GM12878 (cell line): ENCODE measurements at regions not wholly inside any gene's neighbourhood (a gene's known extent, or its start where the extent isn't known, plus 50 kb on each side); places are given as distances from the start of the nearest gene placed in this dataset.

Experiments used
- BCLAF1 ChIP-seq: fragments of 450-650 bp; IDR thresholded peaks from 2 replicates; pipeline ENCODE4 v1.6.1; 2017; ENCODE audit warnings: antibody characterized with exemption, mild to moderate bottlenecking, moderate library complexity
- CTCF ChIP-seq, 3 experiments: IDR thresholded peaks in 2 of 3; conservative IDR thresholded peaks in 1 of 3; 2 replicates each; pipeline ENCODE4 v1.5.1; 2011; ENCODE audit warnings: low read depth in 3 of 3, low read length in 3 of 3, mild to moderate bottlenecking in 3 of 3, control low read depth in 2 of 3, moderate library complexity in 2 of 3, inconsistent platforms in 1 of 3, mixed read lengths in 1 of 3; ENCODE audit not compliant: control insufficient read depth in 2 of 3, insufficient read depth in 1 of 3; ENCODE audit errors: extremely low read depth in 1 of 3
- ETV6 ChIP-seq, 2 experiments: fragments of 450-650 bp in 1 of 2; IDR thresholded peaks in 1 of 2; conservative IDR thresholded peaks in 1 of 2; 2 replicates each; pipeline ENCODE4 v1.6.1; 2014; ENCODE audit warnings: antibody characterized with exemption in 1 of 2, borderline replicate concordance in 1 of 2, low read depth in 1 of 2, mild to moderate bottlenecking in 1 of 2, moderate library complexity in 1 of 2
- JUNB ChIP-seq: IDR thresholded peaks from 2 replicates; pipeline ENCODE4 v1.6.1; 2016; ENCODE audit warnings: antibody characterized with exemption, mild to moderate bottlenecking
- POLR2A ChIP-seq: IDR thresholded peaks from 2 replicates; pipeline ENCODE4 v1.6.1; 2011; ENCODE audit warnings: low read depth, mild to moderate bottlenecking, low read length
- RAD21 ChIP-seq: IDR thresholded peaks from 2 replicates; pipeline ENCODE4 v1.6.1; 2011; ENCODE audit warnings: mild to moderate bottlenecking, low read depth, low read length, moderate library complexity; ENCODE audit not compliant: insufficient read depth
- RCOR1 ChIP-seq: conservative IDR thresholded peaks from 2 replicates; pipeline ENCODE4 v1.6.1; 2012; ENCODE audit warnings: low read depth, low read length, improper control_type of control experiment
- REST ChIP-seq: IDR thresholded peaks from 2 replicates; pipeline ENCODE4 v1.6.1; 2012; ENCODE audit warnings: mild to moderate bottlenecking, low read depth, low read length
- SMC3 ChIP-seq: IDR thresholded peaks from 2 replicates; pipeline ENCODE4 v1.6.1; 2011; ENCODE audit warnings: low read length, improper control_type of control experiment, borderline replicate concordance
- SRF ChIP-seq, 2 experiments: IDR thresholded peaks; 2 replicates each; pipeline ENCODE4 v1.6.1; 2011; ENCODE audit warnings: low read depth in 2 of 2, low read length in 2 of 2, mild to moderate bottlenecking in 1 of 2, moderate library complexity in 1 of 2
- YY1 ChIP-seq: IDR thresholded peaks from 2 replicates; pipeline ENCODE4 v1.6.1; 2011; ENCODE audit warnings: low read depth, mild to moderate bottlenecking, low read length

- TF ChIP-seq RCOR1 (no peak), RAD21 (no peak), CTCF (IDR thresholded peaks at IDR 0.05 in 2 of 3, conservative IDR thresholded peaks at IDR 0.05 in 1 of 3; ENCODE audit: control insufficient read depth in 2 of 3, extremely low read depth in 1 of 3, insufficient read depth in 1 of 3, low read depth in 3 of 3, low read length in 3 of 3) (no peak), REST (no peak), POLR2A (no peak), JUNB (no peak), YY1 (no peak), SRF (IDR thresholded peaks at IDR 0.05; ENCODE audit: low read depth in 2 of 2, low read length in 2 of 2) (no peak), BCLAF1 (no peak), SMC3 (no peak), ETV6 (conservative IDR thresholded peaks at IDR 0.05 in 1 of 2, IDR thresholded peaks at IDR 0.05 in 1 of 2; ENCODE audit: borderline replicate concordance in 1 of 2, low read depth in 1 of 2) (no peak)
These were observed 277.2 kb downstream of the SUCLA2 start for GRCh38 chr13:47723898-47724297.
